Testis (tissue), 2 donors: ENCODE measurements at regions not wholly inside any gene's neighbourhood (a gene's known extent, or its start where the extent isn't known, plus 50 kb on each side); places are given as distances from the start of the nearest gene placed in this dataset.

ENCODE experiments used
- POLR2A ChIP-seq: fragments of 450-650 bp; IDR thresholded peaks from one replicate; pipeline ENCODE4 v1.6.1; 2017; ENCODE audit warnings: antibody characterized with exemption, mild to moderate bottlenecking, moderate library complexity
- TF ChIP-seq, protein P1 (sequence below), 3 experiments: fragments of 450-650 bp in 2 of 3; fragments of 200-600 bp in 1 of 3; sonication (generic) in 1 of 3; IDR thresholded peaks; one replicate each; pipeline ENCODE4 v1.5.1; 2016 to 2019; ENCODE audit warnings: antibody characterized with exemption in 3 of 3, mild to moderate bottlenecking in 2 of 3, moderate library complexity in 1 of 3

DNA sequence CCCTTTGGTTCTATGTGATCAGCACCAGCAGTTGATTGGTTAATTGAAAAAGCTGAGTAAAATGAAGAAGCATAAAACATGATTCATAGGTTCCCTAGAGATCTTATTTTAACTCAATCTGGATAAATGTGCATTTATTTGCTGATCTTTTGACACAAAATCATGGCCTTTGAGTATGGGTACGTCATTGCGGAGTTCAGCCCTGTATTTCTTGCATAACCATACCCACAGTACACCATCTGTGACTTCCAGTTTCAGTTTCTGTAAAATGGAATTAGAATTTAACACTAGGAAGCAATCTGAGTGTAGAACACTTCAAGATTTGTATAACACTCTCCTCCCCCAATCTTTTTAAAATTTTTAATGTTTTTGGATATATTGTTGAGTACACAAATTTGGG lies 358.2 kb downstream of the DDX10 start:
- TF ChIP-seq, protein P1, sequence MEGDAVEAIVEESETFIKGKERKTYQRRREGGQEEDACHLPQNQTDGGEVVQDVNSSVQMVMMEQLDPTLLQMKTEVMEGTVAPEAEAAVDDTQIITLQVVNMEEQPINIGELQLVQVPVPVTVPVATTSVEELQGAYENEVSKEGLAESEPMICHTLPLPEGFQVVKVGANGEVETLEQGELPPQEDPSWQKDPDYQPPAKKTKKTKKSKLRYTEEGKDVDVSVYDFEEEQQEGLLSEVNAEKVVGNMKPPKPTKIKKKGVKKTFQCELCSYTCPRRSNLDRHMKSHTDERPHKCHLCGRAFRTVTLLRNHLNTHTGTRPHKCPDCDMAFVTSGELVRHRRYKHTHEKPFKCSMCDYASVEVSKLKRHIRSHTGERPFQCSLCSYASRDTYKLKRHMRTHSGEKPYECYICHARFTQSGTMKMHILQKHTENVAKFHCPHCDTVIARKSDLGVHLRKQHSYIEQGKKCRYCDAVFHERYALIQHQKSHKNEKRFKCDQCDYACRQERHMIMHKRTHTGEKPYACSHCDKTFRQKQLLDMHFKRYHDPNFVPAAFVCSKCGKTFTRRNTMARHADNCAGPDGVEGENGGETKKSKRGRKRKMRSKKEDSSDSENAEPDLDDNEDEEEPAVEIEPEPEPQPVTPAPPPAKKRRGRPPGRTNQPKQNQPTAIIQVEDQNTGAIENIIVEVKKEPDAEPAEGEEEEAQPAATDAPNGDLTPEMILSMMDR (IDR thresholded peaks at IDR 0.05): no peak
- TF ChIP-seq POLR2A: no peak
